Fibroblast of villous mesenchyme (primary cell): ENCODE measurements at regions not wholly inside any gene's neighbourhood (a gene's known extent, or its start where the extent isn't known, plus 50 kb on each side); places are given as distances from the start of the nearest gene placed in this dataset.

ENCODE experiments used
- DNase-seq: peaks from one replicate; pipeline ENCODE4 v3.0.0-alpha.2; 2010; ENCODE audit warnings: low read depth
- H3K4me3 ChIP-seq: 2 replicates; pipeline ENCODE4 v1.5.1; 2011; ENCODE audit warnings: low read depth, mild to moderate bottlenecking, low read length
- TF ChIP-seq, protein P1 (sequence below): IDR thresholded peaks from 2 replicates; pipeline ENCODE4 v1.5.1; 2012; ENCODE audit warnings: low read depth, mild to moderate bottlenecking, low read length; ENCODE audit not compliant: insufficient read depth

DNA sequence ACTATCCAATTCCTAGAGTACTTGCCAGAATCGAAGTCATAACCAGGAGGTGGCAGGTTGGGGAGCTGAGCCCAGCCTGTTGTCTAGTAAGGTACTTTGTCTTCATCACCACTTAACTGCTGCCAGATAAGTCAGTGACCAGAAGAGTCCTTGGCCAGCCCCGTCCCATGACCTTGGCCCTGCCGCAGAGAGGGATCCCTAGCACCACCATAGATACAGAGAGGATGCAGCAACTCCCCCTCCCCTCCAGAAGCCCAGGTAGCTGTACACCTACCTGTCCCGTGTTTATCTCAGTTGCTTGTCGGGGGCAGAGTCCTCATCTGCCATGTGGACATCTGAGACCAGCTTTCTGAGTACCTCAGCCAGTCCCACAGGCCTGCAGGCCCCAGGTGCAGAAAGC lies 153.6 kb upstream of the TP63 start:
- no peak for DNase-seq
- no peak overlapping the region for H3K4me3 ChIP-seq
- TF ChIP-seq, protein P1, sequence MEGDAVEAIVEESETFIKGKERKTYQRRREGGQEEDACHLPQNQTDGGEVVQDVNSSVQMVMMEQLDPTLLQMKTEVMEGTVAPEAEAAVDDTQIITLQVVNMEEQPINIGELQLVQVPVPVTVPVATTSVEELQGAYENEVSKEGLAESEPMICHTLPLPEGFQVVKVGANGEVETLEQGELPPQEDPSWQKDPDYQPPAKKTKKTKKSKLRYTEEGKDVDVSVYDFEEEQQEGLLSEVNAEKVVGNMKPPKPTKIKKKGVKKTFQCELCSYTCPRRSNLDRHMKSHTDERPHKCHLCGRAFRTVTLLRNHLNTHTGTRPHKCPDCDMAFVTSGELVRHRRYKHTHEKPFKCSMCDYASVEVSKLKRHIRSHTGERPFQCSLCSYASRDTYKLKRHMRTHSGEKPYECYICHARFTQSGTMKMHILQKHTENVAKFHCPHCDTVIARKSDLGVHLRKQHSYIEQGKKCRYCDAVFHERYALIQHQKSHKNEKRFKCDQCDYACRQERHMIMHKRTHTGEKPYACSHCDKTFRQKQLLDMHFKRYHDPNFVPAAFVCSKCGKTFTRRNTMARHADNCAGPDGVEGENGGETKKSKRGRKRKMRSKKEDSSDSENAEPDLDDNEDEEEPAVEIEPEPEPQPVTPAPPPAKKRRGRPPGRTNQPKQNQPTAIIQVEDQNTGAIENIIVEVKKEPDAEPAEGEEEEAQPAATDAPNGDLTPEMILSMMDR = no peak

DNA sequence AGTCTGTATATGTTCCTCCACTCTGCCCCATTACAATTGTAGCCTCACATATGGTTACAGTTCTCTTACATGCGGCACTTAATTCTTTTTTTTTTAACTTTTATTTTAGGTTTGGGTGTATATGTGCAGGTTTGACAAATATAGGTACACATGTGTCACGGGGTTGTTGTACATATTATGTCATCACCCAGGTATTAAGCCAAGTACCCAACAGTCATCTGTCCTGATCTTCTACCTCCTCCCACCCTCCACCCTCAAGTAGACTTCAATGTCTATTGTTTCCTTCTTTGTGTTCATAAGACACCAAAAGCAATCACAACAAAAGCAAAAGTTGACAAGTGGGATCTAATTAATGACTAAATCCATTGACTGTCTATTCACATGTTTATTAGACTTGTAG lies 144.6 kb upstream of the TP63 start:
- no peak for DNase-seq
- TF ChIP-seq, protein P1 = no peak
- H3K4me3 ChIP-seq = no peak overlapping the region

DNA sequence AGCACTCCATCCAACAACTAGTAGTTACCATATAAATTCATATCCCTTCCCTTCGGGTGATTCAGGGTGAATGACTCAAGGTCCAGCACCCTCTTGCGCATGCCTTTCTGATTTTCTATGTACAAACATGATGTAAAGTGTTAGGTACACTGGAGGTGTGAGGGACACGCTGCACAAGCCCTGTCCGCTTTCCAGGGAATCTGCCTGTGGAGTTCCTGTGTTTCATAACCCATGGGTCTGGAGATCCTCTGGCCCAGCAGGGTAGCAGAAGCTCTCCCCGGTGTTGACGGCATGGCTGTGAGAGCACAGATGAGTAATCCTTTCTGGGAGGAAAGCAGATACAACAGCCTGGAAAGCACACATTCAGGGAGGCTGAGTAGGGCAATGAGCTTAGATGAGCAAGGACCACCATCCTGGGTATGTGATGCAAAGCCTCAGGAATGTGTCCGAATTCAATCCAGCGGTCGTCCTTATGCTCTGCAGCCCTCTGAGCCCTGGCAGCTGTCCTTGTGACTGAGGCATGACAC lies 142.9 kb upstream of the TP63 start:
- H3K4me3 ChIP-seq = no peak overlapping the region
- DNase-seq = peak; percentile 13
- TF ChIP-seq, protein P1 = no peak

DNA sequence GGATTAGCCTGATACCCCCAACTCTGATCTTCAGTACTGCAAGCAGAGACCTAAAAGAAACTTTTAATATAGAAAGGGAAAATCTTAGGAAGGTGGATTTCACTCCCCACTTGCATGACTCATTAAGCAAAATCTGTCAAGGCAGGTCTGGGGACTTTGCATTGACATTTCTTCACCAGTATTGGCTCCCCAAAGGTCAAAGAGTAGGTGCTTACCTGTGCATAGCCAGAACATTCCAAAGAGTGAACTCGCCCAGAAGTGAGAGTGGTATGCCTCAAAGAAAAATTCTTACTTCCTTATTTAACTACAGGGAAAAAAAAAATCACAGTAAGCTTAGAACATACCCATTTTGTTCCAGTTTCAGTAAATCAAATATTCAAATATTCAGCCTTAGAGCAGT lies 140.9 kb upstream of the TP63 start:
- H3K4me3 ChIP-seq = no peak overlapping the region
- DNase-seq = no peak
- TF ChIP-seq, protein P1 = no peak

DNA sequence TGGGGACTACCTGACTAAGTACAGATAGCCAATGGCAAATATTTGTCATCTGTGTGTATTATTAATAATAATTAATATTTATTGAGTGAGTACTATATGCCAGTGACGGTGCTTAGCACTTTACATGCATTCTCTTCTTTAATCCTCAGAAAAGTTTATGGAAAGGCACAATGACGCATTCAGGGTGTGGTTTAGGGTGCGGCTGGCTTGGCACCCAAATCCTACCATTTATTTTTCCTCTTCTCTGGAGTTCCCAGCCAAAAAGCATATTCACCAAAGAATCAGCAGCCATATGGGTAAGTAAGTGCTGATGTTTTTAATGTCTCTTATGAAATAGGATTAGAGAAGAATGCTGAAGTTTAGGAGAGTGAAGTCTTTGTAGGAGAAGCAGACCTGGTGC lies 140.4 kb upstream of the TP63 start:
- no peak overlapping the region for H3K4me3 ChIP-seq
- DNase-seq = peak; percentile 2

DNA sequence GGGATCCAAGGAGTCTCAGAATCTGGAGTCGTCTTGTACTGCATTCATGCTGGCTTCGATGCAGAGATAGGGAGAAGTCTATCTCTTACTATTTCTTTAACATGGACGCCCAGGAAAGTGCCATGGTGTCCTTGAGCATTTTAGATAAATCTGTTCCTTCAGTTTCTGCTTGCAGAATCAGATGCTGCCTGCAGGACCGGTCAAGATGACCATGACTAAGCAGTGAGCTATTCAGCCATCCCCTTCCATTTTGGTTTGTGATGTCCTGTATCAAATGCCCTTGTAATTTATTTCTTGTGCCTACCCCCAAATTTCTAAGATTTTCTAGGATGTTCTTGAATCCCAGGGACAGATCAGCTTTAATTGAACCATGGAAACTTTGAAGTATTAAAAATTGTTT lies 139.4 kb upstream of the TP63 start:
- DNase-seq = no peak
- TF ChIP-seq, protein P1 = no peak

More for the DNA sequence above, 140.4 kb upstream of the TP63 start:
- TF ChIP-seq, protein P1 = no peak

DNA sequence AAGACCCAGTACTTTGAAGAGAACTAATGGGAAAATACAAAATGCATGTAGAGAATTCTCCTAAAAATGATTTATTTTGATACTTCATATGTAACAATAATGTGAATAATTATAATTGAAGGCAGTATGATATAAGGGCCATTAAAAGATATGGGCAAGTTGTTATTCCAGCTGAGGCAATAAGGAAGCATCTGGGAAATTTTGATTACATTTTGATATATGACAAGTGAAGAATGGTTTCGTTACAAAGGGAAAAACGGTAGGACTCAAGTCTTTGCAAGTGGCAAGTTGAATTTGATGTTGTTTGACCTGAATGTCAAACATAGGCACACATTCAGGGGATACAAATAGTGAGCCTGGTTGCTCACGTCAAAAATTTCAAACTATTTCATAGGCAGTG lies 137.9 kb upstream of the TP63 start:
- no peak for DNase-seq
- TF ChIP-seq, protein P1 = no peak
- H3K4me3 ChIP-seq = no peak overlapping the region

More for the DNA sequence above, 139.4 kb upstream of the TP63 start:
- no peak overlapping the region for H3K4me3 ChIP-seq
